RWPE2 (cell line): ENCODE measurements at regions not wholly inside any gene's neighbourhood (a gene's known extent, or its start where the extent isn't known, plus 50 kb on each side); places are given as distances from the start of the nearest gene placed in this dataset.

ENCODE experiments used
- ATAC-seq: fragments of 200-7000 bp; cut with Tn5 transposase; 3 replicates; pipeline ENCODE4 v1.9.1; 2021; ENCODE audit warnings: low read depth
- DNase-seq: peaks from one replicate; pipeline ENCODE4 v3.0.0-alpha.2; 2020; ENCODE audit warnings: low spot score
- H3K27ac ChIP-seq: fragments of 450-650 bp; 2 replicates; pipeline ENCODE4 v1.5.1; 2017; ENCODE audit warnings: mild to moderate bottlenecking; ENCODE audit not compliant: poor library complexity, severe bottlenecking
- H3K27me3 ChIP-seq: fragments of 250-450 bp; sonication (Bioruptor Pico); 2 replicates; pipeline ENCODE4 v1.5.1; 2021; ENCODE audit warnings: mild to moderate bottlenecking, moderate library complexity; ENCODE audit not compliant: insufficient read depth, poor library complexity, severe bottlenecking
- H3K36me3 ChIP-seq: fragments of 250-450 bp; sonication (Bioruptor Pico); 2 replicates; pipeline ENCODE4 v1.5.1; 2020; ENCODE audit warnings: low read depth, mild to moderate bottlenecking, moderate library complexity
- H3K4me1 ChIP-seq: fragments of 250-450 bp; sonication (Bioruptor Pico); 2 replicates; pipeline ENCODE4 v1.5.1; 2021; ENCODE audit warnings: mild to moderate bottlenecking, moderate library complexity; ENCODE audit not compliant: insufficient read depth, poor library complexity, severe bottlenecking
- H3K4me3 ChIP-seq: fragments of 250-450 bp; sonication (Bioruptor Pico); 2 replicates; pipeline ENCODE4 v1.5.1; 2021; ENCODE audit warnings: mild to moderate bottlenecking, moderate library complexity; ENCODE audit not compliant: severe bottlenecking
- H3K9me3 ChIP-seq: fragments of 250-450 bp; sonication (Bioruptor Pico); 2 replicates; pipeline ENCODE4 v1.5.1; 2021; ENCODE audit warnings: mild to moderate bottlenecking, moderate library complexity; ENCODE audit not compliant: severe bottlenecking
- CTCF ChIP-seq: fragments of 450-650 bp; IDR thresholded peaks from one replicate; pipeline ENCODE4 v1.5.1; 2017; ENCODE audit warnings: mild to moderate bottlenecking, moderate library complexity; ENCODE audit not compliant: poor library complexity, severe bottlenecking

- Histone ChIP-seq H3K27ac (no peak overlapping the region), H3K27me3 (no peaks in the 10 kb centered on the region), H3K36me3 (no peaks in the 10 kb centered on the region), H3K9me3 (no peaks in the 10 kb centered on the region), H3K4me3 (no peak overlapping the region), H3K4me1 (no peaks in the 10 kb centered on the region)
- TF ChIP-seq CTCF, result no peak
- DNase-seq, result no peak
- ATAC-seq, result no peak
These were observed 121.4 kb upstream of the SLC35F3 start for GRCh38 chr1:233782937-233783586.

DNA sequence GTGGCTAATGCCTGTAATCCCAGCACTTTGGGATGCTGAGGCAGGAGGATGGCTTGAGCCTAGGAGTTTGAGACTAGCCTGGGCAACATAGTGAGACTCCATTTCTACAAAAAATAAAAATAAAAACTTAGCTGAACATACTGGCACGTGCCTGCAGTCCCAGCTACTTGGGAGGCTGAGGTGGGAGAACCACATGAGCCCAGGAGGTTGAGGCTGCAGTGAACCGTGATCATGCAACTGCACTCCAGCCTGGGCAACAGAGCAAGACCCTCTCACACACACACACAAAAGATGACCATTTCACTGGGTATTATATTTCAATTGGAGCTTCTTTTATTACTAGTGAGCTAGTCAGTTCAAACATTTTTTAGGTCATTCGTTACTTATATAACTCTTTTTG is 116.9 kb upstream of the SLC35F3 start:
- Histone ChIP-seq H3K36me3 (no peaks in the 10 kb centered on the region), H3K27me3 (no peaks in the 10 kb centered on the region), H3K27ac (no peak overlapping the region), H3K4me1 (no peaks in the 10 kb centered on the region), H3K4me3 (no peak overlapping the region), H3K9me3 (no peaks in the 10 kb centered on the region)
- no peak for TF ChIP-seq CTCF
- no peak for ATAC-seq
- no peak for DNase-seq

- Histone ChIP-seq H3K27me3 (no peaks in the 10 kb centered on the region), H3K4me3 (no peak overlapping the region), H3K4me1 (no peaks in the 10 kb centered on the region), H3K27ac (no peak overlapping the region), H3K9me3 (no peaks in the 10 kb centered on the region), H3K36me3 (no peaks in the 10 kb centered on the region)
- ATAC-seq (no peak), DNase-seq (no peak)
- TF ChIP-seq CTCF, result no peak
These were observed 115.8 kb upstream of the SLC35F3 start for GRCh38 chr1:233788687-233789086.

DNA sequence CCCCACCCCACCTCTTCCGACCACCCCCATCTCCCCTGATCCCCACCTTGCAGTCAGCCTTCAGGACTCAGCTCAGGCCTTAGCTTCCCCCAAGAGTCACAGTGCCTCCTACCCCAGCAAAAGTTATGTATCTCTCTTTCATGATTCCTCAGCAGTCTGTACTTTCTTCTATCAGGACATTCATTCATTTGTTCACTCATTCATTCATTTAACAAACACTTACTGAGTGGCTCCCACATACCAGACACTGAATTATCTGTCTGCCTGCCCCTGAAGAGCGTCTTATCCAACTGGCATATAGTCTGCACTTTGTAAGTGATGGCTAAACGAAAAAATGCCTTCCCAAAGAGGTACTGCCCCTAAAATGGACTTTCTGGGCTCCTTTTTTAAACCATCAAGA is 114.4 kb upstream of the SLC35F3 start:
- Histone ChIP-seq H3K4me1 (no peaks in the 10 kb centered on the region), H3K4me3 (no peak overlapping the region), H3K9me3 (no peaks in the 10 kb centered on the region), H3K27ac (no peak overlapping the region), H3K36me3 (no peaks in the 10 kb centered on the region), H3K27me3 (no peaks in the 10 kb centered on the region)
- TF ChIP-seq CTCF, result no peak
- ATAC-seq (no peak), DNase-seq (no peak)

GRCh38 chr1:233790662-233791371 is 113.7 kb upstream of the SLC35F3 start:
- ATAC-seq, result peak; percentile 76; the same call in 2 of the 3 replicates
- peak; percentile 74 for TF ChIP-seq CTCF
- Histone ChIP-seq H3K9me3 (no peaks in the 10 kb centered on the region), H3K4me3 (no peak overlapping the region), H3K27ac (no peak overlapping the region), H3K4me1 (no peaks in the 10 kb centered on the region), H3K27me3 (no peaks in the 10 kb centered on the region), H3K36me3 (no peaks in the 10 kb centered on the region)
- DNase-seq, result no peak
